ENCODE measurements at regions not wholly inside any gene's neighbourhood (a gene's known extent, or its start where the extent isn't known, plus 50 kb on each side); places are given as distances from the start of the nearest gene placed in this dataset.

- TF ChIP-seq POLR2A (IDR thresholded peaks at IDR 0.05) = no peak
- TF ChIP-seq, protein P1, sequence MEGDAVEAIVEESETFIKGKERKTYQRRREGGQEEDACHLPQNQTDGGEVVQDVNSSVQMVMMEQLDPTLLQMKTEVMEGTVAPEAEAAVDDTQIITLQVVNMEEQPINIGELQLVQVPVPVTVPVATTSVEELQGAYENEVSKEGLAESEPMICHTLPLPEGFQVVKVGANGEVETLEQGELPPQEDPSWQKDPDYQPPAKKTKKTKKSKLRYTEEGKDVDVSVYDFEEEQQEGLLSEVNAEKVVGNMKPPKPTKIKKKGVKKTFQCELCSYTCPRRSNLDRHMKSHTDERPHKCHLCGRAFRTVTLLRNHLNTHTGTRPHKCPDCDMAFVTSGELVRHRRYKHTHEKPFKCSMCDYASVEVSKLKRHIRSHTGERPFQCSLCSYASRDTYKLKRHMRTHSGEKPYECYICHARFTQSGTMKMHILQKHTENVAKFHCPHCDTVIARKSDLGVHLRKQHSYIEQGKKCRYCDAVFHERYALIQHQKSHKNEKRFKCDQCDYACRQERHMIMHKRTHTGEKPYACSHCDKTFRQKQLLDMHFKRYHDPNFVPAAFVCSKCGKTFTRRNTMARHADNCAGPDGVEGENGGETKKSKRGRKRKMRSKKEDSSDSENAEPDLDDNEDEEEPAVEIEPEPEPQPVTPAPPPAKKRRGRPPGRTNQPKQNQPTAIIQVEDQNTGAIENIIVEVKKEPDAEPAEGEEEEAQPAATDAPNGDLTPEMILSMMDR (IDR thresholded peaks at IDR 0.05) = no peak
- Histone ChIP-seq H3K4me1 (no peaks in the 10 kb centered on the region), H3K27ac (no peak overlapping the region), H3K27me3 (no peaks in the 10 kb centered on the region), H3K4me3 (no peak overlapping the region), H3K9me3 (no peaks in the 10 kb centered on the region), H3K36me3 (ENCODE audit: low read depth, missing control alignments) (no peaks in the 10 kb centered on the region)
- intact Hi-C loops (cut with DNase I; ENCODE audit: low total_unique reads) = no loop called here
- WGBS, 2 donors = 28 to 43% methylated on average over 3 of the region's 3 CpGs
- DNase-seq = no peak
Observed at GRCh38 chrX:7568130-7568529, 274.8 kb upstream of the VCX start.

DNA sequence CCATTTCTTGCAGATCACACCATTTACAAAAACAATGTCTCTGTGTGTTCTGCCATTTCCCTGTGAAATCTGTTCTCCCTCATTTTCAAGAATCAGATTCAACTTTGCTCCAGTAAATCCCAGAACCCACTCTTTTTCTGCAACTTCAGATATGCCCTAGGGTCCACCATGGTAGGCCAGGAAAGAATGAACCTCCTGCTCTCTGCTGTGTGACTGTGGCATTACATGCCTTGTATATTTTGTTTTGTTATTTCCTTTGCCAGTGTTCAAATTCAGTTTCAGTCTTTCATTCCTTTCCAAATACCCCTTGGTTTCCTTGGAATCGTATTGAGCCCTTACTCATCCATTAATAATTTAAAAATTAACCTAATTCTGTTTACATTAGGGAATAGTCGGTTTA is 290.2 kb upstream of the VCX start:
- intact Hi-C loops (cut with DNase I; ENCODE audit: low total_unique reads) = no loop called here
- no peaks in the 10 kb centered on the region for H3K9me3 ChIP-seq
- no peaks in the 10 kb centered on the region for H3K4me1 ChIP-seq
- TF ChIP-seq, protein P1 (IDR thresholded peaks at IDR 0.05) = no peak
- no peak for TF ChIP-seq POLR2A (IDR thresholded peaks at IDR 0.05)
- H3K27me3 ChIP-seq = no peaks in the 10 kb centered on the region
- no peak overlapping the region for H3K4me3 ChIP-seq
- 70 to 82% methylated on average over 2 of the region's 2 CpGs for WGBS, 2 donors
- no peak for DNase-seq
- H3K27ac ChIP-seq = no peak overlapping the region
- H3K36me3 ChIP-seq (ENCODE audit: low read depth, missing control alignments) = no peaks in the 10 kb centered on the region

GRCh38 chrX:7546551-7547080 is 296.4 kb upstream of the VCX start:
- Histone ChIP-seq H3K27me3 (no peaks in the 10 kb centered on the region), H3K9me3 (no peaks in the 10 kb centered on the region), H3K27ac (no peak overlapping the region), H3K36me3 (ENCODE audit: low read depth, missing control alignments) (no peaks in the 10 kb centered on the region), H3K4me1 (no peaks in the 10 kb centered on the region), H3K4me3 (no peak overlapping the region)
- intact Hi-C loops (cut with DNase I; ENCODE audit: low total_unique reads) = no loop called here
- TF ChIP-seq, protein P1 (IDR thresholded peaks at IDR 0.05) = no peak
- TF ChIP-seq POLR2A (IDR thresholded peaks at IDR 0.05) = no peak
- no peak for DNase-seq
- WGBS, 2 donors = 95 to 97% methylated on average over 11 to 15 of the region's 17 CpGs

DNA sequence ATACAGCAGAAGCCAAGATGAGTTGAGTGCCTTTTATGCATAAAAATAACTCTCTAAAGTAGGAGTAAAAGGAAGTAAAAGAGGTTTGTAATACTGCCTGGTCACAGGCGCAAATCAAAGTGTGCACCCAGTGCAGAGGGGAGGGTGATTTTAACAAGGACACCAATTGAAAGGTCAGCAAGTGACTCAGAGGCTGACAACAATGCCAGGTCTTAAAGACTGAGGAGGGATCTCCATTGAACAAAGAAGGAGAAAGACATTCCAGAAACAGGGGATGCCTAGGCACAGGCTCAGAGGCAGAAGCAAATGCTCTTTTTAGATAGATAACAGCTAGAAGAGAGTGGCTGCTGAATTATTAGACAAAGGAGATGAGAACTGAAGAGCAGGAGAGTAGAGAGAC is 297.4 kb upstream of the VCX start:
- no peak for DNase-seq
- TF ChIP-seq, protein P1 (IDR thresholded peaks at IDR 0.05) = no peak
- no peak for TF ChIP-seq POLR2A (IDR thresholded peaks at IDR 0.05)
- H3K9me3 ChIP-seq = no peaks in the 10 kb centered on the region
- H3K27me3 ChIP-seq = no peaks in the 10 kb centered on the region
- H3K27ac ChIP-seq = no peak overlapping the region
- WGBS, 2 donors = 75 to 86% methylated on average over 1 of the region's 1 CpG
- no peaks in the 10 kb centered on the region for H3K4me1 ChIP-seq
- no peaks in the 10 kb centered on the region for H3K36me3 ChIP-seq (ENCODE audit: low read depth, missing control alignments)
- H3K4me3 ChIP-seq = no peak overlapping the region
- intact Hi-C loops (cut with DNase I; ENCODE audit: low total_unique reads) = no loop called here

DNA sequence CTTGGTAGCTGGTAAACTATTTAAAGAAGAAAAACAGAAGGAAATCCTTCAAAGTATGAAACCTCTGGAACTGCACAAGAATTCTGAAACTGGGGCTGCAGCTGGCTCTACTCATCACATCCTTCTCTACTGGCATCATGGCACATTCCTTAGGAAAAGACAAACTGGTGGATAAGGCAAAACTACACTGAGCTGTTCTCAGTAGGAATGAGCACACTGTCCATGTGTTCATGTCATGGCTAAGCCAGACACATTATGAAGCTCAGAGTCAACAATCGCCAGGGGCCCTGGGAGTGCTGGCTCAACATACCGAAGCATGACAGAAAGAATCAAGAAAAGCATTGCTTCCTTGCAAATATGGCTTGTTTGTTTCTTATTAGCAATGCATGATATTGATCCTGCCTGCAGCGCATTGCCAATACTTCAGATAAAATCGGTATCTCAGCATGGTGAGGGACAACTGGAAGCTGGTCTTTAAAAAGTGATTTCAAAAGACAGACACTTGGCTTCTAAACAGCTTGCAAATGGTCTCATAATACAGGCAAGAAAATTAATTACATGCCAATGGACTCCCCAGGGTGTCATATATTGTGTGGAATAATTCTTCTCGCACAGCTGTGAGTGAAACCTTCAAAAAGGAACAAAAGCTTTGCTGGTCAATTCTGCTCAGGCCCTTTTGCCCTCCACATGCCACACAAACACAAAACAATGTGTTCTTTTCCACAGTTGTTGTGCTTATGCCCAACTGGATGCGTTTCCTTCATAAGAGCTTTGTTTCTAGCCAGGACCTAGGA is 300.2 kb upstream of the VCX start:
- DNase-seq = no peak
- Histone ChIP-seq H3K4me1 (no peaks in the 10 kb centered on the region), H3K9me3 (no peaks in the 10 kb centered on the region), H3K27me3 (no peaks in the 10 kb centered on the region), H3K4me3 (no peak overlapping the region), H3K27ac (no peak overlapping the region), H3K36me3 (ENCODE audit: low read depth, missing control alignments) (no peaks in the 10 kb centered on the region)
- no peak for TF ChIP-seq POLR2A (IDR thresholded peaks at IDR 0.05)
- TF ChIP-seq, protein P1 (IDR thresholded peaks at IDR 0.05) = no peak
- WGBS, 2 donors = 85% methylated on average over 6 of the region's 6 CpGs
- intact Hi-C loops (cut with DNase I; ENCODE audit: low total_unique reads) = no loop called here
